Activated T-helper 2 cell treated with anti-CD3 and anti-CD28 coated beads, Interferon-gamma antibody, Interleukin-2, Interleukin-4, amounts not matched to agents 10 μg/mL and 5 μg/mL and 100 μg/mL, durations not matched to agents 14 hours and 24 hours and 36 hours (primary cell): ENCODE measurements at regions not wholly inside any gene's neighbourhood (a gene's known extent, or its start where the extent isn't known, plus 50 kb on each side); places are given as distances from the start of the nearest gene placed in this dataset.

Experiments
- DNase-seq: peaks from one replicate; pipeline ENCODE4 v3.0.0; 2021; ENCODE audit warnings: low spot score
- H3K27ac Mint-ChIP-seq: one replicate; pipeline ENCODE4 v1.8.0; 2021; ENCODE audit warnings: mixed read lengths
- H3K27me3 Mint-ChIP-seq: one replicate; pipeline ENCODE4 v1.8.0; 2021; ENCODE audit warnings: low read depth, mixed read lengths
- H3K36me3 Mint-ChIP-seq: one replicate; pipeline ENCODE4 v1.8.0; 2021; ENCODE audit warnings: low read depth, mixed read lengths
- H3K4me1 Mint-ChIP-seq: one replicate; pipeline ENCODE4 v1.8.0; 2021; ENCODE audit warnings: low read depth, mixed read lengths
- H3K4me3 Mint-ChIP-seq: one replicate; pipeline ENCODE4 v1.8.0; 2021; ENCODE audit warnings: low read depth, mild to moderate bottlenecking, moderate library complexity, mixed read lengths
- H3K9me3 Mint-ChIP-seq: one replicate; pipeline ENCODE4 v1.8.0; 2021; ENCODE audit warnings: mixed read lengths
- intact Hi-C: fragments of 100-400 bp; cut with micrococcal nuclease; formaldehyde crosslinking; loops from one replicate; pipeline ENCODE4 v1.15.1; 2023

DNA sequence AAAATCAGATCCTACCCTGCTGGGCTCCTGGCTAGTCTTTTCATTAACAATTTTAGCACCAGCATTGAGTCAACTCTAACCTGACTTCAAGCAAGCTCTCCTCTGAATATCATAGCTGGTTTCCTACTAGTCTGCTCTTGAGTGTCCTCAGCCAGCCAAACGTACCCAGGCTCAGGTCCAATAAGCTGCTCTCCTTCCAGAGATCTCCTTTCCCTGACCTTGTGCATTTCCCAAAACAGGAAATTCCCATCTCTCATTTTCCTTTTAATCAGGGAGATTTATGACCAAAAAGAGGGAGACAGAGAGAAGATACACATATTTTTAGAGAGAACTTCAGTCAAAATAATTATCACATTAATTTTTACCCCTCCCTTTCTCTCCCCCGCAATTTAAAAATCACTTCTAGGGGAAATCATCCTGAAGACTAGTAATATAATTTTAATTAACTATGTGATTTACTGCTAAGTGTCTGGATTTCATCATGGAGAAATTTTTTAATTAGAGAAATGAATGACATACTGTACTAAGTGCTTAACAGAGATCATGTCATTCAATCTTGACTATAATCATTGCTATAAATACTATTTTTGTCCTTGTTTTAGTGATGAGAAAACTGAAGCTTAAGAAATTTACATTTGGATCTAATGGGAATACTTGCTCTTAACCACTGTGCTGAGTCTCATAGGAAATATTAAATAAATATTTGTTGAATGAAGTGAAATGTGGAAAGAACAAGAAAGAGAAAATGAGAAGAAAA is 421.7 kb upstream of the INTU start:
- H3K27me3 Mint-ChIP-seq = no peaks in the 10 kb centered on the region
- intact Hi-C loops = no loop called here
- no peak for DNase-seq
- no peak overlapping the region for H3K27ac Mint-ChIP-seq
- peaks cover 7% of the 10 kb centered on the region for H3K9me3 Mint-ChIP-seq
- no peaks in the 10 kb centered on the region for H3K4me1 Mint-ChIP-seq
- H3K4me3 Mint-ChIP-seq = no peak overlapping the region
- H3K36me3 Mint-ChIP-seq = no peaks in the 10 kb centered on the region

DNA sequence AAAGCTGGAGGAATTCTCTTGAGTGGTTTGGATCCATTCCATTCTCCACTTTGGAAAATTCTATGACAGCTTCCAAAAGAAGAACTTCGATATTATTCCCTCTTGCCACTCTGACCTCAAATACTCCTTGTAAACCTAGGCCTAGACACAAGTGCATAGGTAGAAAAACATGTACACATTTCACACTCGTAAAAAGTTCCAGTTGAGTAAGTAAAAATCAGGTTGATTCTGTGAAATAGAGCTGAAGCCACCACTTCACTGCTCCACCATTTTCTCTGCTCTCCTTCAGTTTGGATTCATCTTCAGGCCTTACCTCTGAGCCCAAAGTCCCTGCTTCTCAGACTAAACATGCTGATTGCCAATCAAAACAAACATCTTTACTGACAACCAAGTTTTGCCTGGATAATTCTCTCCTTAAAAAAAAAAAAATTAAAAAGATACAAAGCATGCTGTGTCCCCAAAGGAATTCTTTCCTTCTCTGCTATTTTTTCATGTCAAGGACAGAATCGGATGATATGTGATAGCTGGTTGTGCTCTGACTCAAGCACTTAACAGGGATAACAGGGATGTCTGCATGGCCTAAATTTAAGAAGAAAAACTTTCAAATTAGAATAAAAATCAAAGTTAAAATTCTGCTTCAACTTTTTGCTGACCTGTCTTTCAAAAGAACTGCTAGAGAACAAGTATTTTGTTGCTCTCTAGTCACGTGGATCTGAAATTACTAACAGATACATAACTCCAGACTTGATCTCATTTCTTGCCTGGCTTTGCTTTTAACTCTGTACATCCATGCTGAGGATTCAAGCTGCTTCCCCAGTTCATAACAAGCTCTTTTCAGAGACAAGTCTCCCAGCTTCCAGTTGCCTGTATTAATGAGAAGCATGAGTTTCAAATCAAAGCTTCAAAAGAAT is 420.9 kb upstream of the INTU start:
- no peaks in the 10 kb centered on the region for H3K4me1 Mint-ChIP-seq
- peaks cover 7% of the 10 kb centered on the region for H3K9me3 Mint-ChIP-seq
- DNase-seq = no peak
- intact Hi-C loops = no loop called here
- H3K36me3 Mint-ChIP-seq = no peaks in the 10 kb centered on the region
- no peak overlapping the region for H3K27ac Mint-ChIP-seq
- H3K27me3 Mint-ChIP-seq = no peaks in the 10 kb centered on the region
- H3K4me3 Mint-ChIP-seq = no peak overlapping the region

DNA sequence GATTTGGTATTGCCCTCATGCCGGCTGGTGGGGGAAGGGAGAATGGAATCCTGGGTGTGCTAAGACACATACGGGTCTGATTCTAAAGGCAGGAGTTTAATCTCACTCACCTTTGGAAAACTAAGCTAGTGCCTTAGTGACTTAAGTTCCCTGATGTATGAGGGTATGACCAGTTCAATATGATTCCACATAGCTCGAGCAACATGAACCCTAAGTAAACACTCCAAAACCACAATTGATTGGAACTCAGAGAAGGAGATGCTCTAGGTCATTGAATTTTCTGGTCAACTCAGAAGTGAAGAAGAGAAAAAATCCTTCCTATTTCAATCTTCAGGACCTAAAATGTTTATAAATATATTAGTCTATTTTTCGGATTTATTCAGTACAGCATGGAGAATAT is 420.1 kb upstream of the INTU start:
- Mint-ChIP-seq H3K9me3 (peaks cover 7% of the 10 kb centered on the region), H3K4me1 (no peaks in the 10 kb centered on the region), H3K27me3 (no peaks in the 10 kb centered on the region), H3K27ac (no peak overlapping the region), H3K4me3 (no peak overlapping the region), H3K36me3 (no peaks in the 10 kb centered on the region)
- DNase-seq = no peak
- intact Hi-C loops = no loop called here

DNA sequence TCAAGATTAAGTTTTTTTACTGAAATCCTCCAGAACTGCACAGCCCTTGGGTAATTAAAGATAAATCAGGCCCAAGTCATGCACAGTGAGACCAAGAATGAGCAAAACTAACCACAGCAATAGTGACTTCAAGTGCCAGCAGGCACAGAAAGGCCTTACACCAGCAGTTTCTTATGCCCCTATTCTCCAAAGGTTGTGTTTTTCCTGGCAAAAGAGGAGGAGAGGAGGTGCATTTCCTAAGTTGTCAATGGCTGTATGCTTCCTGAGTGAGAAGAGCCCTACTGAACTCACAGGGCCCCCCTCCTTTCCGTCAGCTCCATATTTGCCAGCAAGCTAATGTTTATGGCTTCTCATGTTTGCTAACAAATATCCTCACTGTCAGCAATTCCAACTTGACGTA is 418.7 kb upstream of the INTU start:
- Mint-ChIP-seq H3K4me3 (no peak overlapping the region), H3K27ac (no peak overlapping the region)
- intact Hi-C loops = no loop called here

DNA sequence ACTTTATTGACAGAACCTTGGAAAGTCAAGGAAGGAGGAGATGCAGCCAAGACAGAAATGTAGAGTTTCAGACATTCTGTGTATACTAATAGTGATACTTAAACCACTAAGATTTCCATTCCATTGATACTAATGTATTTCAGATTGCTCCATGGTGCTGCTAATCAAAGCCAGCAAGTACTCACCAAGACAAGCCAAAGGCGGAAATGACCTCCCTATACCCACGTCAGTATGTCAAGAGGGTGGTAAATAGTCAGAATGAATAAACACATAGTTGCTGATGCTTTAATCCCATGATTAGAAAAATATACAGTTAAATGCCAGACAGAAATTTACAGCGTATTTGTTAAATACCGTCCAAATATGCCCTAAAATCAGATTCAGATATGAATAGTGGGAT is 417.8 kb upstream of the INTU start:
- H3K27me3 Mint-ChIP-seq = no peaks in the 10 kb centered on the region
- intact Hi-C loops = no loop called here
- H3K9me3 Mint-ChIP-seq = peaks cover 9% of the 10 kb centered on the region
- no peaks in the 10 kb centered on the region for H3K4me1 Mint-ChIP-seq
- H3K27ac Mint-ChIP-seq = no peak overlapping the region
- no peaks in the 10 kb centered on the region for H3K36me3 Mint-ChIP-seq
- no peak for DNase-seq
- no peak overlapping the region for H3K4me3 Mint-ChIP-seq

More for the DNA sequence above, 418.7 kb upstream of the INTU start:
- no peaks in the 10 kb centered on the region for H3K27me3 Mint-ChIP-seq
- no peaks in the 10 kb centered on the region for H3K36me3 Mint-ChIP-seq
- H3K9me3 Mint-ChIP-seq = peaks cover 11% of the 10 kb centered on the region
- H3K4me1 Mint-ChIP-seq = no peaks in the 10 kb centered on the region
- DNase-seq = no peak

DNA sequence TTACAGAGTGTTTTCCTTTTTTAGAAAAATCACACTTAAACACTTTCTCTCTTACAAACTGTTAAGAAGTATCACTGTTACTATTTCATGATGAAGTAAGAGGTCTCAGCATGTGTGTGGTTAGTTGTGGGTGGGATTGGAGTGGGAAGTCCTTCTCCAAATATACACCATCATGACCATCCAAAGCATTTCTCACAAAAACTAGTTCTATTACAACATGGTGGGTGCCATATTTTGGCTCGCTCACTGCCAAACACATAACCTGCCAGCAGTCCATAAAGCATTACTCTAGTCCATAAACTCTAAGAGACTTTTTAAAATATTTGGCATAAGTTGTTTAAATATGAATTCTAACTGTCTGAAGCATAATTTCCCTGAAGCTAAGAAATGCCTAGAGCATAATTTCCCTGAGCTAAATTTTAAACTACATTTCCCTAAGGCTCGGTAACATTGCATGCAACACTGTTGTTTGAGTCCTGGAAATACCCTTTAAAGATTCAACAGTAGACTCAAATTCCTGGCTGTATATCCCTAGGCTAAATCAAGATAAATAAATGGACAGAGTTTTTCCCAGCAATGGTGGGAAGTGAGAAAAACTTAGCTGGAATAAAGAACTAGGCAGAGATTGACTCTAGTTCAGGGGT is 415.0 kb upstream of the INTU start:
- H3K27me3 Mint-ChIP-seq = no peaks in the 10 kb centered on the region
- intact Hi-C loops = no loop called here
- H3K4me1 Mint-ChIP-seq = no peaks in the 10 kb centered on the region
- no peaks in the 10 kb centered on the region for H3K36me3 Mint-ChIP-seq
- H3K4me3 Mint-ChIP-seq = no peak overlapping the region
- H3K27ac Mint-ChIP-seq = no peak overlapping the region
- H3K9me3 Mint-ChIP-seq = peaks cover 4% of the 10 kb centered on the region
- no peak for DNase-seq

DNA sequence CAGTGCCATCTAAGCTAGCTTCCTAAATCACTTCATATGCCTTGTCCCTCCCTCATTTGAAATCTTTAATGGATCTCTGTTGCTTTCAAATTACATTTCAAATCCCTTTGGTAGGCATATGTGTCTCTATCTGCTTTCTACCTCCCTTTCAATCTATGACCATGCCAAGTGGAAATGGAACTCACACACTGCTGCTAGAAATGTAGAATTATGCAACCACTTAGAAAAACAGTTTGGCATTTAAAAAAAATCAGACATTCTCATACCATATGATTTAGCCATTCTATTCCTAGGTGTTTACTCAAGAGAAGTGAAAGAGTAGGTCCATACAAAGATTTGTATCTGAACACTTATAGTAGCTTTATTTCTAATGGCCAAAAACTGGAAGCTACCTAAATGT is 413.5 kb upstream of the INTU start:
- Mint-ChIP-seq H3K36me3 (no peaks in the 10 kb centered on the region), H3K27ac (no peak overlapping the region), H3K9me3 (peaks cover 8% of the 10 kb centered on the region), H3K4me1 (no peaks in the 10 kb centered on the region), H3K4me3 (no peak overlapping the region), H3K27me3 (no peaks in the 10 kb centered on the region)
- intact Hi-C loops = no loop called here
- no peak for DNase-seq

DNA sequence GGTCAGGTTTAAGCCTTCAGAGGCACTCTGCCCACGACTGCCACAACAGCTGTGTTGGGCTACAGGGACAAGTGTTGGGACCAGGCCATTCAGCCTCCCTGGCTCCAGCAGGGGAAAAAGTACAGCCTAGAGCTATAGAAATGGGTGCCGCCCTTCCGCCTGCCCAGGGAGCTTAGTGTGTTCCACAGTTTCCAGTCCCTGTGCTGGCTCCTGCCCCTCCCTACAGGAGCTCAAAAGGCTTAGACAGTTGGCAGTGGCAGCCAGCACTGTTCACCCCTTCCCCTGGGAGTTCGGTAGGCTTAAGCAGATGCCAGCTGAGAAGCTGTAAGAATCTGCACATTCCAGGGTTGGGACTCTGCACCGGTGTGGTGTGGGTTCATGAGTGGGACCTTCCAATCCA is 408.2 kb upstream of the INTU start:
- Mint-ChIP-seq H3K9me3 (peaks cover 5% of the 10 kb centered on the region), H3K4me3 (no peak overlapping the region), H3K36me3 (no peaks in the 10 kb centered on the region), H3K27me3 (no peaks in the 10 kb centered on the region), H3K4me1 (no peaks in the 10 kb centered on the region), H3K27ac (no peak overlapping the region)
- no peak for DNase-seq
- intact Hi-C loops = no loop called here

DNA sequence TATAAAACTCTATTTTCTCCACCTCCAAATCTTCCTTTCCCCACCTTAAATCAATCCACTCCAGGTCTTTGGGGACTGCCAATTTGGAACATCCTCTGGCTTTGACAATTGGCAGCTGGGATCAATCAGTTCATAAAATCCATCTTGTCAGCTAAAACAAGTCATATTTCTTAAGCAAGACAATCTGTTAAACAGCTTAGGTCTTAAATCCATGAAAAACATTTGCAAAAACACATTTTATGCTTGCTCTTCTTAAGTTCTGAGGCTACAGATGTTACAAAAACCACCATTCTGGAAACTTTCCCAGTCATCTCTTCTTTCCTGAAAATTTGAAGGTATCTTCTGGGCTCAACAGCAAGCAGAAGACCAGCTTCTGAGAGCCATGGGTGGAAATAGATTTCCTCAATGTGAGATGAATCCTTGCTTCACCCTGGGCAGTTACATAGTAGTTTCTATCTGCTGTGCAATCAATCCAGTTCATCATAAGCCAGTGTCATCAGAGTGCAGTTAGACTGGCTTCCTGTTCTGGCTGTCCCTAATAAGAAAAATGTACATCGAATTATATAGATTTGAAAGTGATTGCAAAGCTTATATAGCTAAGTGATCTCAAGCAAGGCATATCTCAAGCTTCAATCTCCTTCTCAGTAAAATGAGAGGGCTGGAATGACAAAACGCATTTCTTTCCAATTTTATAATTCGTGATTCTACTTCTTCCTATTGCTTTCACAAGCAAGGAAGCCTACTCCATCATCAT is 402.7 kb upstream of the INTU start:
- H3K27me3 Mint-ChIP-seq = no peaks in the 10 kb centered on the region
- no peaks in the 10 kb centered on the region for H3K36me3 Mint-ChIP-seq
- DNase-seq = no peak
- H3K9me3 Mint-ChIP-seq = no peaks in the 10 kb centered on the region
- no peaks in the 10 kb centered on the region for H3K4me1 Mint-ChIP-seq
- intact Hi-C loops = no loop called here
- H3K4me3 Mint-ChIP-seq = no peak overlapping the region
- H3K27ac Mint-ChIP-seq = no peak overlapping the region

DNA sequence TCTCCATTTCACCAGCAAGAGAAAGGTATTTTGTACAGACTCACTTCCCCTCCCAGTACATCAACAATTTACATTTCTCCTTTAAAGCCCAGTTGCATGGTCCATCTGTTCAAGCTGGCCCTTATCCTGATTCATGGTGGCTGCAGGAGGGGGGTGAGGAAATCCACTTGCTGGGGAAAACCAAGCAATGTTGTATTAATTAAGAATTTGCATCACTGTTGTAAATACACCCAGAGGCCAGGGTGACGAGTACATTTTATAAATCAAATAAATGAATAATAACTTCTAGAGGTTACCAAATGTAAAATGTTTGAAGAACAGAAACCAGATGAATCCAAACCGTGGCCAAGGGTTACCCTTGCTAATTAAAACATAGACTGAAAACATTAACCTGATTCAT is 395.9 kb upstream of the INTU start:
- H3K27me3 Mint-ChIP-seq = no peaks in the 10 kb centered on the region
- no peak overlapping the region for H3K4me3 Mint-ChIP-seq
- no peak overlapping the region for H3K27ac Mint-ChIP-seq
- no peaks in the 10 kb centered on the region for H3K36me3 Mint-ChIP-seq
- intact Hi-C loops = no loop called here
- no peak for DNase-seq
- H3K4me1 Mint-ChIP-seq = no peaks in the 10 kb centered on the region
- H3K9me3 Mint-ChIP-seq = no peaks in the 10 kb centered on the region

DNA sequence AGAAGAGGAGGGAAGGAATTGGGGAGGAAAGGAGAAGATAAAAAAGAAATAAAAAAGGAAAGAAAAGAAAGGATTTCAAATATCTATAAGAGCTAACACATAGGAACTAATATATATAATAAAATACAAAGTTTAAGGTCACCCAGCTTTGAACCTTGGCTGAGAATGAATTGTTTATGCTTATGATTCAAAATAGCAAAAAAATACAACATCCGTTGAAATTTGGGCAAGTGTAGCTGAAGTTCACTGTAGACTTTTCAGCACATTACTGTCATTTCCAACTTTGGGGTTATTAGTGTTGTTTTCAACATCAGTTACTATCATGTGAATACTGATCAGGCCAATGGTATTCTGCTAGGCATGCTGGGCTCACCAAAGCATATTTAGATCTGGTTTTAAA is 395.2 kb upstream of the INTU start:
- Mint-ChIP-seq H3K27ac (no peak overlapping the region), H3K4me1 (no peaks in the 10 kb centered on the region), H3K9me3 (no peaks in the 10 kb centered on the region), H3K36me3 (no peaks in the 10 kb centered on the region), H3K4me3 (no peak overlapping the region), H3K27me3 (no peaks in the 10 kb centered on the region)
- no peak for DNase-seq
- intact Hi-C loops = no loop called here

DNA sequence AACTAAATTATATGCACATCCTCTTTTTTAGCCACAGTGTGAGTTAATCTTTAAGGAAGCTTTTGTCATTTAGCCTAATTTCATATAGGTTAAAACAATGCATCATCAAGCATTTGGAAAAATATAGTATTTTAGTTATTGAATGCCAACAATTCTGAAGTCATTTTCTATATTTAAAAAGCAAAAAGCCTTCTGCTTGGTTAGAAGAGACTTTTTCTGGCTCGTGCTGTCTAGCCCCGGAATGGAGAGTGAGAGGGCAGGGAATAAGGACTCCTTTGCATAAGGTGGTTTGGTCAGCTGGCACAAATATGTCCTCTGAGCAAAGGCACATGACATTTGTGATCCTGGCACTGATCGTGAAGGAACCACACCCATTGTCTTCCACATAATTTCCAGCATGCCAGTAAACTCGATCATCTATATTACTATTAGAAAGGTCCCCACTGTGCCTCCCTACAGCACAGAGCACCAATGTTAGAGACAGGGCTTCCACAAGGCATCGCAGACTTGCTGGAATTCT is 393.7 kb upstream of the INTU start:
- no peaks in the 10 kb centered on the region for H3K9me3 Mint-ChIP-seq
- intact Hi-C loops = no loop called here
- no peaks in the 10 kb centered on the region for H3K4me1 Mint-ChIP-seq
- H3K36me3 Mint-ChIP-seq = no peaks in the 10 kb centered on the region
- H3K27me3 Mint-ChIP-seq = no peaks in the 10 kb centered on the region
- no peak for DNase-seq
- no peak overlapping the region for H3K27ac Mint-ChIP-seq
- no peak overlapping the region for H3K4me3 Mint-ChIP-seq
